ENCODE measurements at regions not wholly inside any gene's neighbourhood (a gene's known extent, or its start where the extent isn't known, plus 50 kb on each side); places are given as distances from the start of the nearest gene placed in this dataset.

GRCh38 chr10:130453721-130454542, 317.7 kb downstream of the GLRX3 start:
- TF ChIP-seq CTCF (IDR thresholded peaks at IDR 0.05) (no peak), POLR2A (IDR thresholded peaks at IDR 0.05) (no peak)

All from right lobe of liver (tissue), 4 donors.